HCT116 (cell line): ENCODE measurements at regions not wholly inside any gene's neighbourhood (a gene's known extent, or its start where the extent isn't known, plus 50 kb on each side); places are given as distances from the start of the nearest gene placed in this dataset.

Experiments used
- ATF3 ChIP-seq: IDR thresholded peaks from 2 replicates; pipeline ENCODE4 v1.6.1; 2012
- CTCF ChIP-seq, 3 experiments: fragments of 200-600 bp in 1 of 3; sonication (generic) in 1 of 3; IDR thresholded peaks in 2 of 3; conservative IDR thresholded peaks in 1 of 3; 2 replicates each; pipeline ENCODE4 v1.5.1; 2012 to 2017; ENCODE audit warnings: low read depth in 2 of 3, low read length in 2 of 3, antibody characterized with exemption in 1 of 3, borderline replicate concordance in 1 of 3, control low read depth in 1 of 3, mild to moderate bottlenecking in 1 of 3, mixed read lengths in 1 of 3, mixed run types in 1 of 3, moderate library complexity in 1 of 3; ENCODE audit not compliant: insufficient read depth in 1 of 3
- ELF1 ChIP-seq: IDR thresholded peaks from 2 replicates; pipeline ENCODE4 v1.6.1; 2012; ENCODE audit warnings: low read depth, borderline replicate concordance
- EZH2 ChIP-seq: fragments of 200-600 bp; sonication (generic); IDR thresholded peaks from 2 replicates; pipeline ENCODE4 v1.6.1; 2017; ENCODE audit warnings: antibody characterized with exemption, mixed run types
- EZH2phosphoT487 ChIP-seq: fragments of 200-600 bp; IDR thresholded peaks from 2 replicates; pipeline ENCODE4 v1.6.1; 2018; ENCODE audit warnings: antibody characterized with exemption, borderline replicate concordance
- JUND ChIP-seq: IDR thresholded peaks from 2 replicates; pipeline ENCODE4 v1.6.1; 2012
- POLR2A ChIP-seq: IDR thresholded peaks from 2 replicates; pipeline ENCODE4 v1.7.0; 2011; ENCODE audit warnings: borderline replicate concordance; ENCODE audit not compliant: insufficient read depth, insufficient read length; ENCODE audit errors: extremely low read depth
- POLR2AphosphoS5 ChIP-seq: IDR thresholded peaks from 2 replicates; pipeline ENCODE4 v1.6.1; 2011; ENCODE audit warnings: mild to moderate bottlenecking, low read depth, low read length, moderate library complexity
- RAD21 ChIP-seq: IDR thresholded peaks from 2 replicates; pipeline ENCODE4 v1.6.1; 2012; ENCODE audit warnings: low read depth, mild to moderate bottlenecking
- SRF ChIP-seq: IDR thresholded peaks from 2 replicates; pipeline ENCODE4 v1.6.1; 2012; ENCODE audit warnings: low read depth
- TCF7L2 ChIP-seq: IDR thresholded peaks from 2 replicates; pipeline ENCODE4 v1.7.0; 2011; ENCODE audit warnings: borderline replicate concordance, inconsistent platforms; ENCODE audit not compliant: insufficient read depth, insufficient read length; ENCODE audit errors: extremely low read depth

GRCh38 chr1:229197265-229197585 lies 73.7 kb upstream of the RAB4A start:
- TF ChIP-seq RAD21 = no peak
- TF ChIP-seq TCF7L2 = no peak
- no peak for TF ChIP-seq POLR2A
- TF ChIP-seq EZH2phosphoT487 = no peak
- no peak for TF ChIP-seq JUND
- no peak for TF ChIP-seq SRF
- no peak for TF ChIP-seq POLR2AphosphoS5
- no peak for TF ChIP-seq CTCF (IDR thresholded peaks at IDR 0.05 in 2 of 3, conservative IDR thresholded peaks at IDR 0.05 in 1 of 3; ENCODE audit: borderline replicate concordance in 1 of 3, insufficient read depth in 1 of 3, low read depth in 2 of 3, low read length in 2 of 3)
- no peak for TF ChIP-seq EZH2
- no peak for TF ChIP-seq ELF1
- no peak for TF ChIP-seq ATF3
